HG03565 (cell line): ENCODE measurements at regions not wholly inside any gene's neighbourhood (a gene's known extent, or its start where the extent isn't known, plus 50 kb on each side); places are given as distances from the start of the nearest gene placed in this dataset.

Source experiments
- ATAC-seq: cut with Tn5 transposase; IDR thresholded peaks from one replicate; pipeline ENCODE4 v1.9.1; 2021; ENCODE audit warnings: mild to moderate bottlenecking, moderate library complexity; ENCODE audit not compliant: unreplicated experiment

GRCh38 chr9:108526518-108526917 lies 329.3 kb downstream of the ACTL7B start:
- ATAC-seq = no peak

DNA sequence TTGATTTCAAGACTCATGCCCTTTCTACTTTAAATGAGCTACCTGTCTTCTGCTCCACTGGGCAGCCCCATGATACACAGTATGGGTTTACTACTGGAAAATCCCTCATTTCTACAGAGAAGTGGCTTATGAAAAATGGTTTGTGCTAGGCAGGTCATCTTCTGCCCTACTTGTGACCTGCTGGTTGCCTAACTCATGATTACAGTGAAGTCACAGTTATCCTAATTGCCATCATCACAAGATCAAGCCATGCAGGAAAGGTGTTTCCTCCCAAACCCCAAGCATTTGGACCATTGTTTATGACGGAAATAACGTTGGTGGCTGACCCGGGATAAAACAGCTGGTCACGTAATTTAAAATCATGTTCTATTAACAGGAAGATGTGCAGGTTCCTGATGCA lies 330.6 kb downstream of the ACTL7B start:
- no peak for ATAC-seq

- no peak for ATAC-seq
These were observed 334.7 kb downstream of the ACTL7B start for GRCh38 chr9:108521063-108521590.

DNA sequence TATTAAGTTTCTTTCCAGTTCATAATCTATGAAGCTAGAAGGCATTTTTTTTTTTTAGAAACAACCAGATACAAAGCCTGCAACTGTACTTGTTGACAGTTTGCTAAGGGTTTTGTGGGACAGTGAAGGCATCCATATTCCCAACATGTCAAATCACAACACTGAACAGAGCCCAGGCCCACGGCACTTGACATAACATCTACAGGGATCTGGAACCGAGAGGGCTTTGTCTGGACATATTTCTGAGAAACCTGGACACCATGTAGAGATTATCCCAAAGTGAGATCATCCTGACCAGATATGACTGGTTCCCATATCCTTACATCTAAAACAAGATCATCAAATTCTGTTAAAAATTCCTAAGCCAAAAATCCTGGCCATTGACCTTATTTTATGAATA lies 336.3 kb downstream of the ACTL7B start:
- no peak for ATAC-seq

DNA sequence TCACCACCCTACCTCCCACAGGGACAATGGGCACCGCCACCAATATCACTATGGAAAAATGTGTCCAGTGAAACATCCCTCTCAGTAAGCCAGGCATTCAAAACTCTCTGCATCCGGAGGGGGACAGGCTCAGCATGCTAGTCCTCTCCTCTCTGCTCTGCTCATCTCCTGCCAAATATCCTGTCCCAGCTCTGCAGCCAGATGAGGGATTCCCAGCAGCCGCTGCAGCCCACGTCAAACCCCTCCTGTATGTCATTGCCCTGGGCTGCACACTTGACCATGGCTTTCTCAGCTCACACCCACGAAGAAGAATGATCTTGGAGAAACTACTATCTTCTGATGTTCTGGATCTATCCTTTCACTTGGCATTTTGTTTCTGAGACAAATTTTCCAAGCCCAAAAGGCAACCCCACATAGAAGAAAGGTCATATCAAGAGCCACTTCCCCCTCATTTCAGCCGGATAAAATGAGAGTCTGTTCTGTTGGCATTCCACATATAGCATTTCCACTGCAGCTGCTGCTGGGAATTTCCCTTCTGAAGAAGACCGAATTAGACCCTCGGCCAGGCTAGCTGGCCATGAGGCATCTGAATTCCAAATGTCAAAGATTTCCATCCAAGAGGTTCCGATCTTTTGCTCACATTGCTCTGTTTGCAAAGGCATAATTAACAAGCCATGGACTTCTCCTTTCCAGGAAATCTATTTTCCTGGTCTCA lies 338.0 kb downstream of the ACTL7B start:
- no peak for ATAC-seq

GRCh38 chr9:108516391-108516790 lies 339.4 kb downstream of the ACTL7B start:
- no peak for ATAC-seq

DNA sequence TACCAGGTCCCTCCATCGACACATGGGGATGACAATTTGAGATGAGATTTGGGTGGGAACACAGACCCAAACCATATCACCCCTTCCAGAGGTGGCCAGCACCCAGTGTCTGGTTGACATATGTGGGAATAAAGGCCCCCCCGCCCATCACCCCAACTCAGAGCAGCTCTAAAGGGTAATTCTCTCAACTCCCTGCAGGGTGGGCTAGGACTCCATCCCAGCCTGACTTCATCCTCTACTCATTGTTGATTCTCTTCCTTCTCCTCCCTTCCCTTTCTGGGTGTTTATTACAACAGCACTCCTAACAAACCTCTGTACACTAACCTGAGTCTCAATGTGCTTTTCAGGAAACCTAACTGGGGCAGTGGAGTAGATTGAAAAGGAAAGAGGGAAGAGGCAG lies 339.9 kb downstream of the ACTL7B start:
- no peak for ATAC-seq

- ATAC-seq = no peak
These were observed 343.2 kb downstream of the ACTL7B start for GRCh38 chr9:108512426-108513173.

GRCh38 chr9:108511307-108511706 lies 344.5 kb downstream of the ACTL7B start:
- ATAC-seq = no peak

DNA sequence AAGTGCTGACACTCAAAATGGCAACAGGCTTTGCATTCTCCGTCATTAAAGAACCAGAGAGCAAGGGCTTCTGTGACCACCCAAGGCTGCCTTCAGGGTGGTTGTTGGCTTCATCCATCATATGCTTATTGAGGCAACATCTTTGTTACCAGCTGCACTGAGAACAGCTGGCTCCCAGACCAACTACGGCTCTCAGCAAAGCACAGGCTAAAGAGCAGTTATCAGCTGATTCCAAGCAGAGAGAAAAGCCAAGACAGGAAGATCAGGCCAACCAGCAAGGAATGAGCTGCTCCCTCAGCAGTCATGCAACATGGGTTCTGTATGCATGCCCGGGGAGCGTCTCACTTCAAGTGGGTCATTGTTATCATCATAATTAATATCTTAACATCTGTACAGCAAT lies 358.9 kb downstream of the ACTL7B start:
- ATAC-seq = no peak

DNA sequence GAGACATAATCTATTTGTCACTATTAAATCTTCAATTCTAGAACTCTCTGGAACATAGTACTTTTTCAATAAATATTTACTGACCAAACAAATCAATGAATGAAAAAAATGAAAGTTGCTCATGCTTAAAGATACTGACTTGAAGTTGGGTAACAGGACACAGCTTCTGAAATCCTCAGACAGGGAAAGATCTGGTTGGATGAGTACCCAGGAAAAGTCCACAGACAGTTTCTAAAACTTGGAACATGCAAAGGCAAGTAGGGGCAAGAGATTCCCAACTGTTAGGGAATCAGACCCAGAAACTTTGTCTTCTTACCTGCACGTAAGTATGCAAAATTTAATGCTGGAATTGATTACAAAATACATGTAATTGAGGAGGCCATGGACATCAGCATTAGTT lies 366.2 kb downstream of the ACTL7B start:
- no peak for ATAC-seq

- ATAC-seq = no peak
These were observed 369.0 kb downstream of the ACTL7B start for GRCh38 chr9:108486831-108487230.

- ATAC-seq = no peak
These were observed 371.3 kb downstream of the ACTL7B start for GRCh38 chr9:108484468-108484867.

- ATAC-seq = no peak
These were observed 372.1 kb downstream of the ACTL7B start for GRCh38 chr9:108483676-108484075.

GRCh38 chr9:108479989-108480652 lies 375.7 kb downstream of the ACTL7B start:
- peak; percentile 24 for ATAC-seq

DNA sequence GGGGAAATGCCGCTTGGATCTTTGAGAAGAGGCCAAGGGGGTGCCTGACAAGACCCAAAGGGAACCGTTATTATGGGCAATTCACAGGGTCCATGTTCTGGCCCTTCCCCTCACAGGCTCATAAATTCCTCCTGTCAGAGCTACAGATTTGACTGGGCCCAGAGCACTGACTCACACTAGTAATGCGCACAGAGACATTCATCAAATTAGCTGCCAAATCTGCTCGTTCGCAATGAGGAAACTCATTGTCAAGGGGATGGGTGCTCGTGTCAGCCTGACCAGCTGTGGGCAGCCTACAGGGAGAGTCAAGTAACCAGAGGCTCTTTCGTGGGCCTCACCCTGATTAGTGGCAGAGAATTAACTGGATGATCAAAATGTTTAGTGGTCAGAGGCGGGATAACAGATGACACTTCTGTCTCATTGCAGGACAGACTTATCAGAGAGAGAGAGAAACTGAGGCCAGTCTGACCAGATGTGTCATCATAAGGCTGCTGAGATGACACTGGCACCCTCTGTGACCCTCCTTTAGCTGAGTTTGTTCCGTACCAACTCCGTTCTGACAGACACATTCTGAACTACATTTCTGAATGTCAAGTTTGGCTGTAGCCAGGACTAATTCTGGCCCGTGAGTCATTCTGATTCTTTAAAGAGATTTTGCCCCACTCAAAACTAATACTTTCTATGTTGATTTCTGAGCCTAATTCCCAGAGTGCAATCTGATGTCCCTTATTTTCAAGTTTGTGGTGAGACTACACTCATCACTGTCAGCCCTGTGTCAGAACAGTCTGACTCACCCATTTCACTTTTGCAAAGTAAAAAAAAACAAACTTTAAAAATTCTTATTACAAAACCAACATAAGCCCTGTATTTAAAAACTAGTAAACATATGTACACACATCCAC lies 377.1 kb downstream of the ACTL7B start:
- ATAC-seq = peak; percentile 88

DNA sequence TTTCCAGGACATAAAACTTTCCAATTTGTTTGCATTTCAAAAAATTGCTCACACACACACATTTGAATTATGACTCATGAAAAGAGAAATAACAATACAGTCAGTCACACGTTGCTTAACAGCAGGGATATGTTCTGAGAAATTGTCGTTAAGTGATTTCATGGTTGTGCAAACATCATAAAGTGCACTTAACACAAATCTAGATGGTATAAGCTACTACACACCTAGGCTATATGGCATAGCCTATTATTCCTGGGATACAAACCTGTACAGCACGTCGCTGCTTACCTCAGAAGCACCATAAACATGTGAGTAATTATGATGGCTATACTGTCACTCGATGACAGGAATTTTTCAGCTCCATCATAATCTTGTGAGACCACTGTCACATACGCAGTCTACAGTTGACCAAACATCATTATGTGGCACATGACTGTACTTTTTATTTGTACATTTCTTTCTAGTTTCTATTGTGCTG lies 378.2 kb downstream of the ACTL7B start:
- no peak for ATAC-seq

DNA sequence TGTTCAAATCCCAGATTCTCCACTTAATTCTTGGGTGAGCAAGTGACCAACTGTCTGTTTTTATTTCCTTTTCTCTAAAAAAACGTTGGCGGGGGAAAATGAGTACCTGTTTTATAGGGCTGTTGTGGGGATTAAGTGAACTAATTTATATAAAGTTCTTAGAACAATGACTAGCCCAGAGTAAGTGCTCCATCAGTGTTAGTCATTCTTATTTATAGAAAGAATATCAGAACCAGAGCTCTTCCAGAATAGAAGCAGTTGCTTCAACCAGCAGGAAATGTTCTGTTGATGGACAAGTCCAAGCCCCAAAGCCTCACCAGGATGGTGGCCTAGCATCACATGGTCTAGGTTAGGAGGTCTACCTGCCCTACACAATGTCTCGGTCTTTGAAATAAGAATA lies 379.2 kb downstream of the ACTL7B start:
- no peak for ATAC-seq

DNA sequence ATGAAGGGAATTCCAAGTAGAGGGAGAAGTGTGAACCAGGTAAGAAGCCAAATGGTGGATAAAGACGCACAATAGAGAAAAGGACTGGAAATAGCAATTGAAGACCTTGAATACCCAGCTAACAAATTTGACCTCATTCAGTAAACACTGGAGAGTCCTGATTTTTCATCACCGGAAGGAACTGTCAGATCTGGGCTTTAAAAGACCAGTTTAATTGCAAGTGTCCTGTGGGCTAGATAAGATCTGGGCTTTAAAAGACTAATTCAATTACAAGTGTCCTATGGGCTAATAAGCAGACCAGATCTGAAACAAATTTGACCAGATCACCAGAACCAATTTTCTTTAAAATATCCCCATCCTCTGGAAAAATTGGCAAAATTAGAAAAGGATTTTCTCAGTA lies 380.0 kb downstream of the ACTL7B start:
- no peak for ATAC-seq

DNA sequence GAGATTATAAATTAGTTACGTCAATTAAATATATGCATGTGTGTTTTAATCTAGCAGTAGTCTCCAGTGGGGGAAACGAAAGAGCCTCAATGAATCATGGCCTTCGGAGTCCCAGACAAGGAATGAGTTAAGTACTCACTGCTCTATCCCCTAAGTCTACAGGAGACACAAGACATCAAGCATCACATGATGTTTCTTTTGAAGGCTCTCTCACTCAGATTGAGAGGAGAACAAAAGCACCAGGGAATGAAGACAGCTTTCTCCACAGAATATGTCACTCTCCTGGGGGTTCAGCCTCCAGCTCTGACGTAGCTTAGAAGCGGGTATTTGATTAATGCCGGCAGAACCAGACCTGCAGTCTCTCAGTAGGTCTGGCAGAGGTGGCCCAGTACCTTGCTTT lies 381.4 kb downstream of the ACTL7B start:
- no peak for ATAC-seq
